IMR-90 (cell line): ENCODE measurements at regions not wholly inside any gene's neighbourhood (a gene's known extent, or its start where the extent isn't known, plus 50 kb on each side); places are given as distances from the start of the nearest gene placed in this dataset.

Experiments
- BHLHE40 ChIP-seq: fragments of 150-350 bp; IDR thresholded peaks from 2 replicates; pipeline ENCODE4 v1.6.1; 2016; ENCODE audit warnings: mild to moderate bottlenecking, low read depth, low read length
- CEBPB ChIP-seq: IDR thresholded peaks from 2 replicates; pipeline ENCODE4 v1.6.1; 2012; ENCODE audit warnings: low read depth, low read length, improper control_type of control experiment
- CTCF ChIP-seq: conservative IDR thresholded peaks from 2 replicates; pipeline ENCODE4 v1.5.1; 2012; ENCODE audit warnings: mild to moderate bottlenecking, low read depth, low read length, improper control_type of control experiment
- MAZ ChIP-seq: IDR thresholded peaks from 2 replicates; pipeline ENCODE4 v1.6.1; 2012; ENCODE audit warnings: low read depth, mild to moderate bottlenecking, low read length, improper control_type of control experiment, moderate library complexity, borderline replicate concordance
- MXI1 ChIP-seq: IDR thresholded peaks from 2 replicates; pipeline ENCODE4 v1.6.1; 2012; ENCODE audit warnings: low read depth, mild to moderate bottlenecking, low read length, moderate library complexity, borderline replicate concordance
- POLR2A ChIP-seq: IDR thresholded peaks from 2 replicates; pipeline ENCODE4 v1.6.1; 2012; ENCODE audit warnings: mild to moderate bottlenecking, low read depth, low read length
- RAD21 ChIP-seq: IDR thresholded peaks from 2 replicates; pipeline ENCODE4 v1.6.1; 2012; ENCODE audit warnings: low read length, improper control_type of control experiment
- SMC3 ChIP-seq: fragments of 150-350 bp; IDR thresholded peaks from 2 replicates; pipeline ENCODE4 v1.6.1; 2016; ENCODE audit warnings: low read depth, mild to moderate bottlenecking, antibody characterized with exemption, low read length, moderate library complexity
- USF2 ChIP-seq: fragments of 150-350 bp; IDR thresholded peaks from 2 replicates; pipeline ENCODE4 v1.6.1; 2017; ENCODE audit warnings: mild to moderate bottlenecking, antibody characterized with exemption, low read length, low read depth

GRCh38 chr15:39192351-39192750 lies 388.5 kb upstream of the THBS1 start:
- TF ChIP-seq POLR2A (no peak), CTCF (no peak), SMC3 (no peak), MAZ (no peak), MXI1 (no peak), CEBPB (no peak), BHLHE40 (no peak), USF2 (no peak), RAD21 (no peak)
